A549 (cell line): ENCODE measurements at regions not wholly inside any gene's neighbourhood (a gene's known extent, or its start where the extent isn't known, plus 50 kb on each side); places are given as distances from the start of the nearest gene placed in this dataset.

Experiments
- ATAC-seq, 2 experiments: fragments of 200-7000 bp in 1 of 2; fragments of >200 bp in 1 of 2; cut with Nextera tagmentation in 1 of 2; cut with Tn5 transposase in 1 of 2; 3 replicates each; pipeline versions ENCODE4 v1.8.0 to v1.9.1; 2018 to 2020; ENCODE audit warnings: mild to moderate bottlenecking in 1 of 2, moderate library complexity in 1 of 2
- CTCF ChIA-PET: fragments of 300-600 bp; sonication (Branson Sonifier 250); formaldehyde crosslinking; extraction: SDS; loops from one replicate; lab custom pipeline; 2021; ENCODE audit warnings: antibody characterized with exemption, inconsistent platforms; lab: Yijun Ruan, JAX
- POLR2A ChIA-PET: fragments of 350-600 bp; formaldehyde crosslinking; extraction: SDS; loops from one replicate; lab custom pipeline; 2021; ENCODE audit warnings: antibody characterized with exemption, inconsistent platforms; lab: Yijun Ruan, JAX
- DNase-seq, 2 experiments: peaks; one replicate each; pipeline versions ENCODE4 v3.0.0 to v3.0.0-alpha.2; 2011 to 2016; ENCODE audit warnings: low read depth in 1 of 2, low spot score in 1 of 2
- FAIRE-seq: peaks from 2 replicates; lab custom pipeline; 2011; peaks lifted over from hg19 to GRCh38; lab: Jason Lieb, UNC
- H3K27ac ChIP-seq, 2 experiments: fragments of >200 bp; sonication (Bioruptor Twin); formaldehyde crosslinking; 3 replicates each; pipeline ENCODE4 v1.5.1; 2016 to 2017
- H3K4me1 ChIP-seq: fragments of >200 bp; sonication (Bioruptor Twin); formaldehyde crosslinking; 3 replicates; pipeline ENCODE4 v1.6.1; 2016
- H3K4me2 ChIP-seq: fragments of >200 bp; sonication (Bioruptor Twin); formaldehyde crosslinking; 3 replicates; pipeline ENCODE4 v1.6.1; 2016
- H3K4me3 ChIP-seq: fragments of >200 bp; sonication (Bioruptor Twin); formaldehyde crosslinking; 3 replicates; pipeline ENCODE4 v1.5.1; 2016
- H3K9me3 ChIP-seq: fragments of >200 bp; sonication (Bioruptor Twin); formaldehyde crosslinking; 3 replicates; pipeline ENCODE4 v1.6.1; 2016
- CBX2 ChIP-seq: fragments of 200-600 bp; sonication (generic); IDR thresholded peaks from 2 replicates; pipeline ENCODE4 v1.6.1; 2016; ENCODE audit warnings: low read depth, mild to moderate bottlenecking, borderline replicate concordance
- CBX8 ChIP-seq: fragments of 200-600 bp; sonication (generic); IDR thresholded peaks from 2 replicates; pipeline ENCODE4 v1.6.1; 2016
- CEBPB ChIP-seq, 2 experiments: fragments of >200 bp in 1 of 2; sonication (Bioruptor Twin) in 1 of 2; formaldehyde crosslinking in 1 of 2; IDR thresholded peaks; 2 replicates each; pipeline ENCODE4 v1.6.1; 2012 to 2016
- CHD4 ChIP-seq: fragments of 200-600 bp; sonication (generic); IDR thresholded peaks from 2 replicates; pipeline ENCODE4 v1.6.1; 2016; ENCODE audit warnings: antibody characterized with exemption, mild to moderate bottlenecking, borderline replicate concordance
- HDAC2 ChIP-seq: fragments of 200-600 bp; sonication (generic); IDR thresholded peaks from 2 replicates; pipeline ENCODE4 v1.6.1; 2016
- HEYL ChIP-seq: fragments of 250-450 bp; sonication (Bioruptor Pico); IDR thresholded peaks from 2 replicates; pipeline ENCODE4 v1.8.0; 2021; ENCODE audit warnings: mild to moderate bottlenecking, moderate library complexity
- HOXB13 ChIP-seq: fragments of 250-450 bp; sonication (Bioruptor Pico); IDR thresholded peaks from 2 replicates; pipeline ENCODE4 v1.5.0; 2020; ENCODE audit warnings: low read depth, mild to moderate bottlenecking, moderate library complexity
- JUN ChIP-seq, 2 experiments: fragments of >200 bp; sonication (Bioruptor Twin); formaldehyde crosslinking; IDR thresholded peaks; 2 replicates in 1 of 2; 3 replicates in 1 of 2; pipeline ENCODE4 v1.6.1; 2016 to 2017
- MAFK ChIP-seq: fragments of 450-650 bp; IDR thresholded peaks from 2 replicates; pipeline ENCODE4 v1.6.1; 2014; ENCODE audit not compliant: partially characterized antibody
- MYC ChIP-seq: IDR thresholded peaks from 2 replicates; pipeline ENCODE4 v1.6.1; 2012; ENCODE audit warnings: mild to moderate bottlenecking, inconsistent platforms, low read length, improper control_type of control experiment, borderline replicate concordance
- NR3C1 ChIP-seq: fragments of >200 bp; sonication (Bioruptor Twin); formaldehyde crosslinking; IDR thresholded peaks from 3 replicates; pipeline ENCODE4 v1.6.1; 2017
- POLR2A ChIP-seq: IDR thresholded peaks from 2 replicates; pipeline ENCODE4 v1.6.1; 2012; ENCODE audit warnings: mild to moderate bottlenecking, low read length
- RNF2 ChIP-seq: fragments of 200-600 bp; sonication (generic); IDR thresholded peaks from 2 replicates; pipeline ENCODE4 v1.6.1; 2016; ENCODE audit warnings: low read depth, mild to moderate bottlenecking, antibody characterized with exemption, moderate library complexity, borderline replicate concordance
- SMC3 ChIP-seq: fragments of >200 bp; sonication (Bioruptor Twin); formaldehyde crosslinking; IDR thresholded peaks from 3 replicates; pipeline ENCODE4 v1.6.1; 2018; ENCODE audit warnings: inconsistent platforms
- SREBF2 ChIP-seq: fragments of 450-650 bp; IDR thresholded peaks from 2 replicates; pipeline ENCODE4 v1.6.1; 2014; ENCODE audit warnings: mild to moderate bottlenecking, moderate library complexity
- ZFP36 ChIP-seq: fragments of 450-650 bp; IDR thresholded peaks from 2 replicates; pipeline ENCODE4 v1.6.1; 2014; ENCODE audit warnings: borderline replicate concordance; ENCODE audit not compliant: partially characterized antibody
- ZNF302 ChIP-seq: fragments of 250-450 bp; sonication (Bioruptor Pico); IDR thresholded peaks from 2 replicates; pipeline ENCODE4 v1.9.0; 2021; ENCODE audit warnings: inconsistent platforms, mild to moderate bottlenecking, moderate library complexity
- ZSCAN20 ChIP-seq: fragments of 250-450 bp; sonication (Bioruptor Pico); IDR thresholded peaks from 2 replicates; pipeline ENCODE4 v1.8.0; 2022; ENCODE audit warnings: mild to moderate bottlenecking, moderate library complexity
- WGBS: methylation state at CpG from one replicate; pipeline ENCODE4 v1.1.6; 2017; ENCODE audit errors: missing lambda C conversion rate; 5-methylcytosine and 5-hydroxymethylcytosine counted together
- TF ChIP-seq, protein P1 (sequence below): fragments of 250-450 bp; sonication (Bioruptor Pico); IDR thresholded peaks from 2 replicates; pipeline ENCODE4 v1.5.0; 2021; ENCODE audit warnings: mild to moderate bottlenecking, moderate library complexity, borderline replicate concordance
- TF ChIP-seq, protein P2 (sequence below): fragments of >200 bp; sonication (Bioruptor Twin); formaldehyde crosslinking; IDR thresholded peaks from 3 replicates; pipeline ENCODE4 v1.6.1; 2016
- TF ChIP-seq, protein P3 (sequence below): fragments of 150-350 bp; IDR thresholded peaks from 2 replicates; pipeline ENCODE4 v1.6.1; 2014; ENCODE audit warnings: low read depth, mild to moderate bottlenecking, low read length

DNA sequence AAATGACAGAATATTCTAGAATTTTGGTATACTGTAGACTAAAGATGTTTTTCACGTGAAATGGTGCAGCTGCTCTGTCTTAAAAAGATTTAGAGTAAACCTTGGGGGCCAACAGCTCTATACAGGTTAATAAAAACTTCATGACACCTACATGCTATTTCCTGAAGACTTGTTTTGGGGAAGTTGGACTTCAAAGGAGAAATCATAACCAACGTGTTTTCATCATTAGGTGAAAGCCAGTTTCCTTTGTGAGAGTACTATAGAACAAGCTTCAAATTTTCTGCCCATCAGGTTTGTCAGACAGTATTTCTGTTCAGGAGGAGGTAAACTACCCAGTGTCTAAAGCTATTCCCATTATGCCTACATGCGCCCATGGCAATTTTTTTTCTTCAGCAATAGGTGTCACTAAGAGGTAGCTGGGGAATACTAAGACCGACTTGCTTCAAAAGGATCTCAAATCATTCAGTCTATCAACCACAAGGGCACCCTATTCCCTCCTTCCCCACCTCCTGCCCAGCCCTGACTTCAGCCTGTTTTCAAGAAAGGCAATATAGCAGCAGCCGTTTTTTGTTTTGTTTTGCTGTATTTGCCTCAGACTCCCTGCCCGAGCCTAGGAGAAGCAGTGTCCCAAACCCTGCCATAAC, 237.3 kb upstream of the SP8 start:
- TF ChIP-seq ZSCAN20 = no peak
- TF ChIP-seq, protein P1, sequence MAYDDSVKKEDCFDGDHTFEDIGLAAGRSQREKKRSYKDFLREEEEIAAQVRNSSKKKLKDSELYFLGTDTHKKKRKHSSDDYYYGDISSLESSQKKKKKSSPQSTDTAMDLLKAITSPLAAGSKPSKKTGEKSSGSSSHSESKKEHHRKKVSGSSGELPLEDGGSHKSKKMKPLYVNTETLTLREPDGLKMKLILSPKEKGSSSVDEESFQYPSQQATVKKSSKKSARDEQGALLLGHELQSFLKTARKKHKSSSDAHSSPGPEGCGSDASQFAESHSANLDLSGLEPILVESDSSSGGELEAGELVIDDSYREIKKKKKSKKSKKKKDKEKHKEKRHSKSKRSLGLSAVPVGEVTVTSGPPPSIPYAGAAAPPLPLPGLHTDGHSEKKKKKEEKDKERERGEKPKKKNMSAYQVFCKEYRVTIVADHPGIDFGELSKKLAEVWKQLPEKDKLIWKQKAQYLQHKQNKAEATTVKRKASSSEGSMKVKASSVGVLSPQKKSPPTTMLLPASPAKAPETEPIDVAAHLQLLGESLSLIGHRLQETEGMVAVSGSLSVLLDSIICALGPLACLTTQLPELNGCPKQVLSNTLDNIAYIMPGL (CRISPR knock-in tag) = no peak
- no peak for TF ChIP-seq RNF2
- no peak for TF ChIP-seq MAFK
- no peak for TF ChIP-seq NR3C1
- TF ChIP-seq CBX2 = no peak
- TF ChIP-seq, protein P2, sequence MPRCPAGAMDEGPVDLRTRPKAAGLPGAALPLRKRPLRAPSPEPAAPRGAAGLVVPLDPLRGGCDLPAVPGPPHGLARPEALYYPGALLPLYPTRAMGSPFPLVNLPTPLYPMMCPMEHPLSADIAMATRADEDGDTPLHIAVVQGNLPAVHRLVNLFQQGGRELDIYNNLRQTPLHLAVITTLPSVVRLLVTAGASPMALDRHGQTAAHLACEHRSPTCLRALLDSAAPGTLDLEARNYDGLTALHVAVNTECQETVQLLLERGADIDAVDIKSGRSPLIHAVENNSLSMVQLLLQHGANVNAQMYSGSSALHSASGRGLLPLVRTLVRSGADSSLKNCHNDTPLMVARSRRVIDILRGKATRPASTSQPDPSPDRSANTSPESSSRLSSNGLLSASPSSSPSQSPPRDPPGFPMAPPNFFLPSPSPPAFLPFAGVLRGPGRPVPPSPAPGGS = no peak
- TF ChIP-seq ZNF302 = no peak
- no peak for TF ChIP-seq CHD4
- no peak for ATAC-seq
- Histone ChIP-seq H3K4me2 (no peak overlapping the region), H3K27ac (no peak overlapping the region), H3K4me3 (no peak overlapping the region), H3K4me1 (no peaks in the 10 kb centered on the region), H3K9me3 (no peaks in the 10 kb centered on the region)
- DNase-seq = no peak
- 1% methylated on average over 6 of the region's 6 CpGs for WGBS
- ChIA-PET POLR2A (no interaction called here), CTCF (no interaction called here)
- FAIRE-seq = no peak

- POLR2A ChIA-PET = no interaction called here
- Histone ChIP-seq H3K4me2 (no peak overlapping the region), H3K4me1 (no peaks in the 10 kb centered on the region), H3K4me3 (no peak overlapping the region), H3K9me3 (no peaks in the 10 kb centered on the region), H3K27ac (no peak overlapping the region)
- DNase-seq (no peak), ATAC-seq (no peak), FAIRE-seq (no peak)
- TF ChIP-seq SREBF2 = no peak
- TF ChIP-seq NR3C1 = no peak
- TF ChIP-seq POLR2A = no peak
- TF ChIP-seq CEBPB (IDR thresholded peaks at IDR 0.05) = no peak
- TF ChIP-seq CBX8 = no peak
- no peak for TF ChIP-seq JUN (IDR thresholded peaks at IDR 0.05)
- no peak for TF ChIP-seq HEYL (CRISPR knock-in tag)
- no peak for TF ChIP-seq ZFP36
- TF ChIP-seq RNF2 = no peak
- TF ChIP-seq, protein P1 (CRISPR knock-in tag) = no peak
- no peak for TF ChIP-seq ZNF302
- TF ChIP-seq, protein P3, sequence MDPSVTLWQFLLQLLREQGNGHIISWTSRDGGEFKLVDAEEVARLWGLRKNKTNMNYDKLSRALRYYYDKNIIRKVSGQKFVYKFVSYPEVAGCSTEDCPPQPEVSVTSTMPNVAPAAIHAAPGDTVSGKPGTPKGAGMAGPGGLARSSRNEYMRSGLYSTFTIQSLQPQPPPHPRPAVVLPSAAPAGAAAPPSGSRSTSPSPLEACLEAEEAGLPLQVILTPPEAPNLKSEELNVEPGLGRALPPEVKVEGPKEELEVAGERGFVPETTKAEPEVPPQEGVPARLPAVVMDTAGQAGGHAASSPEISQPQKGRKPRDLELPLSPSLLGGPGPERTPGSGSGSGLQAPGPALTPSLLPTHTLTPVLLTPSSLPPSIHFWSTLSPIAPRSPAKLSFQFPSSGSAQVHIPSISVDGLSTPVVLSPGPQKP = no peak
- no peak for TF ChIP-seq SMC3
- TF ChIP-seq MYC = no peak
- TF ChIP-seq HOXB13 (CRISPR knock-in tag) = no peak
- no peak for TF ChIP-seq CHD4
- TF ChIP-seq, protein P2 = no peak
- TF ChIP-seq HDAC2 = no peak
- CTCF ChIA-PET = no interaction called here
- 11% methylated on average over 5 of the region's 5 CpGs for WGBS
These were observed 237.8 kb upstream of the SP8 start for GRCh38 chr7:21024485-21024867.
